ENCODE measurements at regions not wholly inside any gene's neighbourhood (a gene's known extent, or its start where the extent isn't known, plus 50 kb on each side); places are given as distances from the start of the nearest gene placed in this dataset.

DNA sequence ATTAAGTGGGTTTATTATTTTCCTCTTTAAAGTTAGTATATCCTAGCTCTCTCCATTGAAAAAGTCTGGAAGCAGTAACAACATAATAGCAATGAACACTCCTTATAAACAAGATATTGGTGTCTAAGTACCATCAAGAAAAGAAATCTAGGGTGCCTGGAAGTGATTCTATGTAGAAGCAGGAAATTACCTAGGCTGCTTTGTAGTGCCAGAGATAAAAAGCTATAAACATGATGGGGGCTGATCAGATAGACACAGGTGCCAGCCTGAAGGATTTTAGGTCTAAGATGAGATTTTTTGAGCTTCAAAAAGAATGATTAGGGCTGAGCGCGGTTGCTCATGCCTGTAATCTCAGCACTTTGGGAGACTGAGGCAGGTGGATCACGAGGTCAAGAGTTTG is 1179.3 kb upstream of the CDH9 start:
- DNase-seq, result no peak

DNA sequence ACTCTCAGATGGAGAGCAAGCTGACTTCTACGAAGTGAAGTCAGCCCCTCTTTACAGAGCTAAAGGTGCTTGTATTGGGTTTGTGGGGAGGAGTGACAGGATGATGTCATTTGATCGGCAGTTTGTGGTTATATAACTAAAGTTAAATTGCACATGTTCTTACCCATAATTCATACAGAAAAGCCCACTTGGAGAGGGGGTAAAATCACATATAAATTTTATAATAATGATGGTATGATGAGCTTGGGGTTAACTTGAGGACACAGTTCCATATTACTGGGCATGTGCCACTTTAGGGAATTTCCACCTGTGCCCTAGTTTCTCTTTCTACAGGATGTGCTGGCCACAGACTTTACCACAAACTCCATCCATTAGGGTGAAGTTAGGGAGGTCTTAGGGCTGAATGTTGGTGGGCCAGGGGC is 1178.6 kb upstream of the CDH9 start:
- DNase-seq, result no peak

DNA sequence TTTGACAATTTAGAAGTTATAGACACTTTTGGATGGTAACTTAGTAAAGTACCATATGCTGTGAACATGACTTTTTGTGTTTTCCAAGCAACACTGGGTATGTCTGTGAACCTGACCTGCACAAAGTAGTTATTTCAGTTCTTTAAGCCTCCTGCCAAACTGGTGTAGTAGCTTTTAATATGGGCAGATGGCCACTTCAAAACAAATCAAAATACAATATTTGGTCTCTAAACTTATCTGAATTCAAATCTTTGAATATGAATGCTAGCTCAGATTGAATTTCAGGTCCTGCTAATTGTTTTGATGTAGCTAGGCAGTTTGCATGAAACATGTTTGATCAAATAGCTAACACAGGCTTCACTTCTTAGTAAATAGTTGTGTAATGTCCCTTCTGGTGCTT is 1176.7 kb upstream of the CDH9 start:
- no peak for DNase-seq

DNA sequence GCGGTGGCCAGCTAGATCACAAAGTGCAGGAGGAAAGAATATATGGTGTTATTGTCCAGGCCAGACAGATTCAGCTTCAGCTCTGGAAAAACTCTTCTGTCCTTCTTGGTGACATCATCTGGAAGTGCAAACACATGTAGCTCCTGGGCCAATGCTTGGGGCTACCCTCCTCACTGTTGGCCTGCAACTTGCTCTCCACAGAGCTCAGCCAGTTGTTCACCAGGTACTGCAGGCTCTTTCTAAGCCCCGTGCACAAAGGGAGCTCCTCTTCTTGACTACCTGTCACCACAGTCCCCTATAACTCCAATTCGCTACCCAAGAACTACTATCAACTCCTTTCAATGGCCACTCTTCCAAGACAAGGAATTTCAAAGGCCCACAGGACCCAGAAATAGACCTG is 1175.9 kb upstream of the CDH9 start:
- DNase-seq, result no peak

DNA sequence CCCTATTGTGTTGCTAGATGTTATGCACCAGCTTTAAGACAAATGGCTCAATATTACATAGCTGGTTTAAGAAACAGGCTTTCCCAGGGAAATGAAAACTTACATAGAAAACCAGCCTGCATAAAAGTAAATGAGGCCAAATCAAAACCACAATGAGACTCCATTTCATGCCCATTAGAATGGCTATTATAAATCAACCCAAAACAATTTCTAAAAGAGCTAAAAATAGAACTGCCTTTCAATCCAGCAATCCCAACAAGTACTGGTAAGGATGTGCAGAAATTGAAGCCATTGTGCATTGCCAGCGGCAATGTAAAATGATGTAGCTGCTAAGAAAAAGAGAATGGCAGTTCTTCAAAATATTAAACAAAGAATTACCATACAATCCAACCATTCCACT is 1170.0 kb upstream of the CDH9 start:
- no peak for DNase-seq

DNA sequence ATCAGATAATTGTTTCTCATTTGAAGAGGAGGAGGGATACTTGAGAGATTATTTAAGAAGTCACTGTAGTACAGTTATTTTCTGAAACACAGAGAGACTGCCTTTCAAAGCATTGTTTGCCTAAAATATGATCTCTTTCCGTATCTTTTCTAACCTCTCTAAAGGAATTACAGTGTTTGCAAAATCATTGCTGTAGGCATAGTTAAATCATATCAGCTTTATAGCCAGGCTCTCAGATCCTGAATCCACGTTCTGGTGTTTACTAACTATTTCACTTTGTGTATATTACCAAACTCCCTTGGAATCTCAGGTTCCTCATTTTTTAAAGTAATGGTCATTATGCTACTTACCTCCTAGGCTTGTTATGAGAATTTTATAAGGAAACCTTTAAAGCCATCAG is 1151.6 kb upstream of the CDH9 start:
- no peak for DNase-seq

DNA sequence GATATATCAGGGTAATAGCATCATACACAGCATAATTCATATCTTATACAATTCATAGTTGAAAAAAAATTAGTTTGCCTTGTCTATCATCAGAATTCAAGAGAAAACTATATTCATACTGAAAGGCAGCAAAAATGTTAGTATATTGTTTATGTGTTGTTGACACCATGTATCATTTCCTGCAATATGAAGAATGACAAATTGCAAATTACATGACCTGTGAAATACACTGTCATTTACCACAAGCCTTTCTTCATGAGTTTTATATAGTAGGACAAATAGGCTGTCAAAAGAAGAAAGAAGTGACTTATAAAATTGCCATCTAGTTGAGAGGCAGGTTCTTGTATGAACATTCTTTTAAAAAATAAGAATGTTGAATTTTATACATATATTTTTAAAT is 1136.3 kb upstream of the CDH9 start:
- DNase-seq, result no peak

DNA sequence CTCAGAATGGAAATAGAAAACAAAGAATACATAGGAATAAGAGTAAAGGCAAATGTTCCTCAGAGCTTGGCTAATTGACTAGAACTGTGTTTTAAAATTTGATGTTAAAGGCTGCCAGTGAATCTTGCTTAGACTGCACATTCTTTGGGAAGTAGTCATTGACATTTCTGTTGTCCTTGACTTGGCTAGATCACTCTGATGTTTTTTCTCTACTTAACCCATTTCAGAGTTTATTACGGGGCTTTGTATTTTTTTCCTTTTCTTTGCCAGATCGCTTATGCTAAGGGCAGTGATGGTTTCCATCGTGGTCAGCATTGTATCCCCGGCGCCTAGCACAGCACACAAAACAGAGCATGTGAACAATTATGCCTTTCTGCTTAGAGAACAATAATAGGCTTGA is 1126.7 kb upstream of the CDH9 start:
- DNase-seq, result no peak

DNA sequence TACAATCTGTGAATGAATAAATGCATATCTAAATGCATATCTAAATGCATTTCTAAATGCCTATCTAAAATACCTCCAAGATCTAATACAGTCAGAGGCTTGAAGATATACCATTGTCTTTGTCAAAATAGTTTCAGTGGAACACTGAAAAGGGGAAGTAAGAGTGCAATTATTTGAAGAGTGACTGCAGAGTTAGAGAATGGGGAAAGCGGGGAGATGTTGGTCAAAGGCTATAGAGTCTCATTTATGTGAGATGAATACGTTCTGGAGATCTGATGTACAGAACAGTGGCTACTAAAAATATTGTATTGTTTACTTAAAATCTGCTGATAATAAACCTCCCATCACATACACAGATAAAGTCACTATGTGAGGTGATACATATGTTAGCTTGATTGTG is 1126.2 kb upstream of the CDH9 start:
- DNase-seq, result no peak

DNA sequence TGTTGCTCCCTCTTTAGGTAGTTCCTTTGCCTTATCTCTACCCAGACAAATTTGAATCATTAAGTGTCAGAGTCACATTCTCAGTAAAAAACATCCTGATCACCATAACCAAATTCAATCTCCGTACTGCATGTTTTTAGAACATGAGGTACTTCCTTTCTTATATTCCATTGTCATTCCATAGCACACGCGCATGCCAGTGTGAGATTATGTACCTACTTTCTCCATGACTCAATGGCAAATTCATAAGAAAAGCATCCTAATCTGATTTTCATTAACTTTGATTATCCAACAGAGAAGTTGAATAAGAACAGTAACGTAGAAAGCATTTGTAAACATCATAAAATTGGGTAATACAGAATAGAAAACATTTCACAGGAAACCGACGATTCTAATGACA is 1118.6 kb upstream of the CDH9 start:
- no peak for DNase-seq

DNA sequence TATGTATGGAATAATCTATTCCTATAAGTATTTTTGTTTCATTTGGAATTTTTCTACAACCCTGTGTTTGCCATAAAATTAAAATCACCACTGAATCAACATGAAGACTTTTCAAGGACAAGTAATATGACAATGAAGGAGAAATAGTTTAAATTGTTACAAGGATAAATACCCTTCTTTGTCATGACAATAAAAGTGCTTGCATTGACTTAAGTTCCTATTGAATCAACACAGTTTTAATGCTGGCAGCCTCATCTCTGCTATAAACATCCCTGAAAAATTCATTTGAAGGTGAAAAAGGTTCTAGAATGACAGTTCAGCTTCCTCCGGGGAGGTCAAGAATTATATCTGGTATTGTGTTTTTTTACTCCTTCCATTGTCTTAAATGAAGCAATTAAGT is 1105.1 kb upstream of the CDH9 start:
- no peak for DNase-seq

DNA sequence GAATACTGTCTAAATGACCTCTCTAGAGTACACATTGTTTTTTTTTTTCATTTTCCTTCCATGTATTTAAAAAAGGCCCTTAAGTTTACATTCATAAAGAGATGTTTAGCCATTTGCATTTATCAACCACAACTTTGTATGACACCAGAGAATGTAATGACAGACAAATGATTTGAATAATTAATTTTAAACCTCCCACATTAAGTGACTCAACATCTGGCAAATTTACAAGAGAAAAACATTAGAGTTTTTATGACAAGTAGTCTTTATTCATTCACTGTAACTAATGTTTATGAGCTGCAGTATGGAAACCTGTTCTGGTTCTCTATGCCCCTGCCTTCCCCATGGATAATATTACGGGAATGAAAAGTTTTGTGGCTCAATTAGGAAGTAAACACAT is 1093.8 kb upstream of the CDH9 start:
- no peak for DNase-seq

DNA sequence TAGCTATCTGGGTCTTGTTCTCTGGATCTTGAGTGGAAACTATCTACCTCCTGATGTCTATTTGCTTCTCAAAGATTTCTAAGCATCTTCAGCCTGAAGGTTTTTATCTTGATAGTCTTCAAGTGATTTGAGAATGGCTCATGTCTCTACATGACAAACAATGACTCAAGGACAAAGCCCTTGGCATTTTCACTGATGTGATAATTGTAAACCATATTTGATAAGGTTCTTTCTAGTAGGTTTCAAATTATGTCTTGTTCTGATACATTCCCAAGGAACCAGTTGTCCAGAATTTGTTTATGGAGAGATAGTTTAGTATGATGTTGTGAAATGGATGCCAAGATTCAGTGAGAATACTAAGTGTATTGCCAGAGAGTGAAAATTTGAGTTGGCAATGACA is 1079.3 kb upstream of the CDH9 start:
- no peak for DNase-seq

DNA sequence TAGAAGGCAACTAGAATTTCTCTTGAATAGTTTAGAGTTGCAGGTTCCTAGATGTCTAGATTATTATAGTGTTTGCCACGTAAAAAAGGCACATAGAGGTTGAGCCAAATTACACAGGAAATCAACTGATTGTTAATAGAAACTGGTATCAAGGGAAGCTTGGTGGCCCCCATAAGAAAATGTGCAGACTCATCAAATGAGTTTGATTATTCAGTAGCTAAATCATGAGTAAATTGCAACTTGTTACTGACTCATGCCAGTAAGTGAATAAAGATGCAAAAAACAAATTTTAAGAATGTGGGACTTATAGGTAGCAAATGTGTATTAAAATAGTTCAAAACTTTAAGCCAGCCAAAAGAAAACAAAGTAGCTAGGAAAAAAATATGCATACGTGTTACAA is 1078.9 kb upstream of the CDH9 start:
- no peak for DNase-seq

DNA sequence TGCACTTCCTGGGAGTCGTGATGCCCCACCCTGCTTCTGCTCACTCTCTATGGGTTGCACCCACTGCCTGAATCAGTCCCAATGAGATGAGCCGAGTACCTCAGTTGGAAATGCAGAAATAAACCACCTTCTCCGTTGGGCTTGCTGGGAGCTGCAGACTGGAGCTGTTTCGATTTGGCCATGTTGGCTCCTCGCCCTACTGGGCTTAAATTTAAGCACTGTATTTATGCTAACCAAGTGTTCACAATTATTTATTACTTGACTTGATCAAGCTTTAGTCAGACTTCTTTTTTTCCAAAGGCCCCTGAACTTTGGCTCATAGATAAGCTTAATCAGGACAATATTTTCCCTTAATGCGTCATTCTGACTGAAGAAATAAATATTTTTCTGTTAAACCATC is 1072.4 kb upstream of the CDH9 start:
- no peak for DNase-seq

DNA sequence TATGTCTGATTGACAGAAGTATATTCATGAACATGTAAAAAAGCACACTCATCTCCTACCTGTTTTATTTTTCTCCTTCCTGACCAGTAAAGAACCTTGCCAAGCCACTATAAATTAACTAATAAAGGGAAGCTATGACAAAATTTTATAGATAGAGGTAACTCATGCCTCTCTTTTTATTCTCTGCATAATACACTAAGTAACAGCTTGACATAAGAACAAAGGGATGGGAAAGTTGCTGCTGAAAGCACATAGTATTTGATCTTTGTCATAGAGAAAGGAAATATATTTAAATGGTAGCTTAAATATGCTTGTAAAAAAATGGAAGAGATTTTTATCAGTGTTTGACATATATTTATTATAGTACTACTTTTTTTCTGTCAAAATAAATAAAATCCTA is 1065.7 kb upstream of the CDH9 start:
- no peak for DNase-seq

DNA sequence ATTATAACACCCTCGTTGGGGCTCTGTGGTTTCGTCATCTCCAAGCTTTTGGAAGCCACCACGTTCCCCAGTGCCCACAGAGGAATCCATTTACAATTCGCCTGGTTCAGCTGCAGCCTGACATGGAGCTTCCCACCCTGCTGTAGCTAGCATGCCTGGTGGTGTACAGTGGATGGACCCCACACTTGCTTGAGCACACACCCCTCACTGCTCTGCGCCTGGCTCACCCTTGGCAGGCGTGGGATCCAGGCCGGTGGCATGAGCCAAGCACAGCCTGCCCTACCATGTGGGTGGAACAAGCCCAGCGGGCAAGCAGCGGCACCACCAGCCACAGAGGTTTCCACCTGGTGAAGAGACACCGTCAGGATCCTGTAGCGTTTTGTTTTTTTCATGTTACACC is 1045.7 kb upstream of the CDH9 start:
- DNase-seq, result no peak

DNA sequence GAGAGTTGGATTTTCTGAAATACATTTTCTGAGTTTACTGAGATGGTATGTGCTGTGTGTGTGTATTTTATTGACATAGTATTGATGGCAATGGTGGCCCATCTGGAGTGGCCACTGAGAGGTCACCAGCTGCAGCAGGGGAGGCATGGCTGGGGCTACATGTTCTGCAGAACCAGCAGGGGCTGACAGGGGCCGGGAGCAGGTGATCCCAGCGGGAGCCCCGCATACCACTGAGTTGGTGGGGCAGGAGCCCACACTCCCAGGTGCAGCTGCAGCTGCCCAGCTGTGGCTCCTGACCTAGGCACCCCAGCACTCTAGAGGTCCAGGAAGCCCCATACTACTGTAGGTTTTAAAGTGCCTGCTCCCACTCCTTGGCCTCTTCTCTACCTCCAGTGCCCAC is 1044.2 kb upstream of the CDH9 start:
- no peak for DNase-seq

DNA sequence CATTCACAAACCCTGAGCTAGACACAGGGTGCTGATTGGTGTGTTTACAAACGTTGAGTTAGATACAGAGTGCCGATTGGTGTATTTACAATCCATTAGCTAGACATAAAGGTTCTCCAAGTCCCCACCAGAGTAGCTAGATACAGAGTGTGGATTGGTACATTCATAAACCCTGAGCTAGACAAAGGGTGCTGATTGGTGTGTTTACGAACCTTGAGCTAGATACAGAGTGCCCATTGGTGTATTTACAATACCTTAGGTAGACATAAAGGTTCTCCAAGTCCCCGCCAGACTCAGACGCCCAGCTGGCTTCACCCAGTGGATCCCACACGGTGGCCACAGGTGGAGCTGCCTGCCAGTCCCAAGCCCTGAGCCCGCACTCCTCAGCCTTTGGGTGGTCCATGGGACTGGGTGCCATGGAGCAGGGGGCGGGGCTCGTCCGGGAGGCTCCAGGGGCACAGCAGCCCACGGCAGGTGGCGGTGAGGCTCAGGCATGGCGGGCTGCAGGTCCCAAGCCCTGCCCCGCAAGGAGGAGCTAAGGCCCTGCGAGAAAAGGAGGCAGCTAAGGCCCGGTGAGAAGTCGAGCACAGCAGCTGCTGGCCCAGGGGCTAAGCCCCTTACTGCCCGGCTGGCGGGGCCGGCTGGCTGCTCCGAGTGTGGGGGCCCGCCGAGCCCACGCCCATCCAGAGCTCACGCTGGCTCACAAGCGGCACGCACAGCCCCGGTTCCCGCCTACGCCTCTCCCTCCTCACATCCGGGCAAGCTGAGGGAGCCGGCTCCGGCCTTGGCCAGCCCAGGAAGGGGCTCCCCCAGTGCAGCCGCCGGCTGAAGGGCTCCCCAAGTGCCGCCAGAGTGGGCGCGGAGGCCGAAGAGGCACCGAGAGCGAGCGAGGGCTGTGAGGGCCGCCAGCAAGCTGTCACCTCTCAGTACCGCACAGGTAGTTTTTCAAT is 1039.2 kb upstream of the CDH9 start:
- DNase-seq, result no peak

DNA sequence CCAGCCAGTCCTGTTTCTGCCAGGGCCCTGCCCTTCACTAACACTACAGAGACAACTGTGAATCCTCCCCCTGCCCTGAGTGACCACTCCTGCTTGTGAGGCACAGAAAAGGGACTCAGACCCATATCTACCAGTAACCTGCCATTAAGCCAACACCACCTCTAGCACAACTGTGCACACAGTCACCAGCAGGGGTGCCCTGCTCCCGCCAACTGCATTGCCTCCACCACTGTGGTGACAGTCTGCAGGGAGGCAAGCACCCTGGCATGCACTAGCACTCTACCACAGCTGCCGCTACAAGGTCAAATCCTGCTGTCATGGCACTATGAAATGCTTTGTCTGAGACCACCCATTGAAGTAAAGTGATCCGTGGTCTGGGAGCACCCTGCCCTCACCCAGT is 1028.5 kb upstream of the CDH9 start:
- DNase-seq, result no peak

DNA sequence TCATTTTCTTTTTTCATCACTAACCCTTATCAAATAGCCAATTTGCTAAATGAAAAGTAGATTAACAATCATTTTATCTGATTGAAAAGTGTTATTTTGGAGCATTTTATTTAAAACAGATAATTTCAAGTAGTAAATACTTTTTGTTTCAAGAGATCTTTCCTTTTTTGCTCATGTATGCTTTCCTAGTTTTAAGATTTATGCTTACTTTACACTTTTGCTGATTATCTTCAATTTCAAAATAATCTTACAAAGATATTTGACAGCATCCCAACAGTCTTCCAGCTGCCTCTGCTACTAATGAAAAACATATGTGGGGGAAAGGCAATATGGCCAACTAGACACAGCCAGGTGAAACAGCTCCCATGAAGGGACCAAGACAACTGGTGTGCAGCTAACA is 1027.3 kb upstream of the CDH9 start:
- no peak for DNase-seq

DNA sequence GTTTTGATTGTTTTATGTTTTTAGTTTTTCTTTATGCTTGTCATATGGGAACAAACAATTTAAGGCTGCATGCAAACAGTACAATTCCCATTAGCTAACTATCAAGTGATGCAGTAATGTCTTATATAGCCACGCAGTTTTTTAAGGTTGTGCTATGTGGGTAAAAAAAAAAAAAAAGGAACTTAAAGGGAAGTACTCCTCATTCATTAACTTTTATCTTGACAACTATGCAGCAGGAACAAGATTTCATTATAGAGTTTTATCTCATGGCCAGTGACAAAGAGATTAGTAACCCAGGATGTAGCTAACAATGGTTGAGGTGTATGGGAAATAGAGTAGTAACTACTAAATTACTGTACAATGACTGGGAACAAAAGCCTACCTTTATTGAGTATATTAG is 1008.2 kb upstream of the CDH9 start:
- DNase-seq, result no peak

DNA sequence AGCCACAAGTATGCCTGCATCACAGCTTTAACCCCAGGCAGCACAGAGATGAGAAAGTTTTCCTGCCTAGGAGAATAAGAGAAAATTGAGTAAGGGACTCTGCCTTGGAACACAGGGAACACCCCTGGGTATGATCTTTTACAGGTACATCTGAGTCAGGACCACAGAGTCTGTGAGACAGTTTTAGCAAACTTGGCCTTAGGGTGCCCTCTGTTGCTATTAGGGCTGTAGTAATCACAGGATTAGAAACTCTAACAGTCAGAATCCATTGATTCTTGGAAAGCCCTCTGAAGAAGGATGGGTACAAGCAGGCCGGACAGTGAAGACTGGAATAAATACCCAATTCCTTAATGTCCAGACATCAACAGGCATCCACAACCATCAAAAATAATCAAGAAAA is 989.5 kb upstream of the CDH9 start:
- DNase-seq, result no peak

DNA sequence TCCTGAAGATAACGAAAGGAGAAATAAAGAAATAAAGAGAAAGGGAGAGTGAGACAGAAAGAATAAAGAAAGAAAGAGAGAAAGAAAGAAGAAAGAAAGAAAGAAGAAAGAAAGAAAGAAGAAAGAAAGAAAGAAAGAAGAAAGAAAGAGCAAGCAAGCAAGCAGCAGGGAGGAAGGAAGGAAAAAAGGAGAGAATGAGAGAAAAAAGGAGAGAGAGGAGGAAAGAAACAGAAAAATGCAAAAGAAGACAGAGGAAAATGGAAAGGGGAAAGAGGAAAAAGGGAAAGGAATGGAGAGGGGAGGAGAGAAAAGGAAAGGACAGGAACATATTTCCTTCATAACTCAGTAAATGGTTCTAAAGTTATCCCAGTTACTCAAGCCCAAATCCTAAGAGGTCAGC is 978.8 kb upstream of the CDH9 start:
- DNase-seq, result no peak

DNA sequence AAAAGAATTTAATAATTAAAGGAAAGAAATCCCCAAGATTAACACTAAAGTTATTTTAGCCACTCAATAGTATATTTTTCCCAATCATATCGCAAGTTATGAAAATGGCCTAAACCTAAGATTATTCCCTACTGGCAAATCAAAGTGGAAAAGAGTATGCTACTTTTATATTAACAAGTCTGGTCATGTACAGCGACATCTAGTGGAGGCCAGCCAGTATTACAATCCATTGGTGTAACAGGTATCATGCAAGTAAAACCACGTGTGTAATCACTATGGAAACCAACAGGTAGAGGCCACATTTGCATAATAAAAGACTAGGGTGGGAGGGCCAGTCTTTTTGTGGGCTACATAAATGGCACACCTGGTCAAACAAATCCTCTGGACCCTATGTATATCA is 976.4 kb upstream of the CDH9 start:
- peak; percentile 6 for DNase-seq
